ENCODE measurements at regions not wholly inside any gene's neighbourhood (a gene's known extent, or its start where the extent isn't known, plus 50 kb on each side); places are given as distances from the start of the nearest gene placed in this dataset.
"Not testable (repeated sequence)": the region's sequence is repeated elsewhere in the genome, so short reads cannot be mapped to it uniquely, and the experiment has no call there.

DNA sequence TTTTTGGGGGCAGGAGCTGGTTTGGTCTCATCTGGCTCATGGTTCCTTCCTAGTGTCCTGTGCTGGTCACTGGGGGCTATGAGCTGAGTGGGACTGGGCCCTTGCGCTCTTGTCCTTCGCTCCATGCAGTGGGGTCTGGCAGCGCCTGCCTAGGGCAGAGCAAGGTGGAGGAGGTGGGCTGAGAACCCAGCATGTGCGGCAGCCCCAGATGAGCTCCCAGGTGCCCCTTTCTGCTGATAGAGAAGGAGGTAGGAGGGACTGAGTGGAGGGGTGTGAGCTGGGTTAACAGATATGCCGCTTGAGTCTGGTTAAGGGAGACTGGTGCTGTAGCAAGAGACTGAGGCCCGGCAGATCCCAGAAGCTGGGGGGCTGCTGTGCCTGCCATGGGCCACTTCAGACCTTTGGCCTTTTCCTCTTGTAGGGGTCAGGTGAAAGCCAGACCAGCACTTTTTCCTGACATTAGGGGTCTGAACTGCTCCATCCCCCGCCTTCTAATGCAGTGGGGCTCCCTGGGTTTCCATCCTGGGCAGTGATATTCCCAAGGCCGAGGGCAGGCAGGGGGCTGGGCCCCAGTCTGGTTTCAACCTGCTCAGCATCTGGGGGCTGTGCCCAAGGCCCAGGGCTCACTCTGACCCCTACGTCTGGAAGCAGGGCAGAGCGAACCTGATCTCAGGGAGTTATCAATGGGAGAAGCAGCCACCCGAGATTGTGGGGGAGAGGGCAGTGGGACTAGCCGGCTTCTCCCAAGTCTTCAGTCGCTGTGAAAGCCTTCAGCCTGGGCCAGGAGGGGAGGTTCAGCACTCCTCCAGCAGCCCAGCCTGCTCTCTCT lies 62.9 kb upstream of the PRR23C start:
- TF ChIP-seq, protein P1, sequence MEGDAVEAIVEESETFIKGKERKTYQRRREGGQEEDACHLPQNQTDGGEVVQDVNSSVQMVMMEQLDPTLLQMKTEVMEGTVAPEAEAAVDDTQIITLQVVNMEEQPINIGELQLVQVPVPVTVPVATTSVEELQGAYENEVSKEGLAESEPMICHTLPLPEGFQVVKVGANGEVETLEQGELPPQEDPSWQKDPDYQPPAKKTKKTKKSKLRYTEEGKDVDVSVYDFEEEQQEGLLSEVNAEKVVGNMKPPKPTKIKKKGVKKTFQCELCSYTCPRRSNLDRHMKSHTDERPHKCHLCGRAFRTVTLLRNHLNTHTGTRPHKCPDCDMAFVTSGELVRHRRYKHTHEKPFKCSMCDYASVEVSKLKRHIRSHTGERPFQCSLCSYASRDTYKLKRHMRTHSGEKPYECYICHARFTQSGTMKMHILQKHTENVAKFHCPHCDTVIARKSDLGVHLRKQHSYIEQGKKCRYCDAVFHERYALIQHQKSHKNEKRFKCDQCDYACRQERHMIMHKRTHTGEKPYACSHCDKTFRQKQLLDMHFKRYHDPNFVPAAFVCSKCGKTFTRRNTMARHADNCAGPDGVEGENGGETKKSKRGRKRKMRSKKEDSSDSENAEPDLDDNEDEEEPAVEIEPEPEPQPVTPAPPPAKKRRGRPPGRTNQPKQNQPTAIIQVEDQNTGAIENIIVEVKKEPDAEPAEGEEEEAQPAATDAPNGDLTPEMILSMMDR (conservative IDR thresholded peaks at IDR 0.05) = no peak
- Mint-ChIP-seq H3K4me1 (no peaks in the 10 kb centered on the region), H3K9me3 (no peaks in the 10 kb centered on the region), H3K36me3 (ENCODE audit: low read depth) (no peaks in the 10 kb centered on the region), H3K27me3 (ENCODE audit: low read depth) (peaks cover 27% of the 10 kb centered on the region), H3K27ac (ENCODE audit: unreplicated experiment) (no peak overlapping the region), H3K4me3 (no peak overlapping the region)
- DNase-seq (ENCODE audit: low read depth, low spot score) = no peak

DNA sequence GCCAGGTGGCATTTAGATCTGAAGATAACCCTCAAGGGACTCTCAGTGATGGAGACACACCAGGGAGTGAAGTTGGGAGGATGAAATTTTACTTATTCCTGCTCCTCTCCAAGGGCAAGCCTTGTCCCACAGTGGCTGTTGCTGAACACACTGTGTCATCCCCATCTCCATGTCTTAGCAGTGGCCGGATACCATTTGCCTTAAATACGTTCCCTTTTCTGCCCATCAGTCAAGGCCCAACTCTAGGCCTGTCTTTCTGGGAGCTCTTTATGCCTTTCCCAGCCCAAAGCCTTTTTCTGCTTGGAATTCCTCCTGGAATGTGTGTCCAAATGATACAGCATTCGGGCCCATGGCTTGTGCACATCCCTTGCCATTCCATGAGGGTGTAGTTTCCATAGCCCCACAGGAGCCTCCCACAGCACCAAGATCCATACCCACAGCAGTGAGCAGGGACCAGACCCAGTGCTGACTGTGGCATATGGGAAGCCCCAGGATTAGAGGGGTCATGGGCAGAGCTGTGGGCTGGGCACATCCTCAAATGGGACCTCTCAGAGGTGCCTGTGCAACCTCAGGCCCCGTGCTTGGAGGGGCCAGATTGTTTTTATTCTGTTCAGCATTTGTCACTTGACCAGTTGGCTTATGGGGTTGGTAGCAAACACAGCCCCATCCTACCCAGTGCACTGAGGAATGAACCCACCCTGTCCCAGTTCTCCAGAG lies 63.7 kb upstream of the PRR23C start:
- H3K4me1 Mint-ChIP-seq = no peaks in the 10 kb centered on the region
- H3K27ac Mint-ChIP-seq (ENCODE audit: unreplicated experiment) = no peak overlapping the region
- H3K9me3 Mint-ChIP-seq = no peaks in the 10 kb centered on the region
- no peaks in the 10 kb centered on the region for H3K36me3 Mint-ChIP-seq (ENCODE audit: low read depth)
- H3K4me3 Mint-ChIP-seq = no peak overlapping the region
- TF ChIP-seq, protein P1 (conservative IDR thresholded peaks at IDR 0.05) = no peak
- no peak for DNase-seq (ENCODE audit: low read depth, low spot score)
- H3K27me3 Mint-ChIP-seq (ENCODE audit: low read depth) = peaks cover 35% of the 10 kb centered on the region

DNA sequence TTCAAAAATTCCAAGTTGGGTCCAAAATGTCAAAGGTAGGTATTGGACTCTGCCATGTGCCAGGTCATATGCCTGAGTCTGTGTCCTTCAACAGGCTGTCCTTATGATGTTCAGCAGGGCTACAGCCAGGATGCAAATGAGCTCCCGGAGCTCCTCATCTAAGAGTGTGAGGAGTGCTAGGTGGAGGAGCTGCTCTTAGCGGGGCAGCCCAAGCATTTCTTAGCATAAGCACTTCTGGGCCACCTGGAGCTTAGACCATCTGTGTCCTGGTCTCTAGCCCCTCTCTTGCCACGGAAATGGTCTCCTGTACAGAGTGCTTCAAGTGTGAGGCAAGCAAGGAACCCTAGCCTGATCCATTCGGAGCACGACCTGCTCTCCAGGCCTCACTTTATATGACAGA lies 64.6 kb upstream of the PRR23C start:
- no peaks in the 10 kb centered on the region for H3K36me3 Mint-ChIP-seq (ENCODE audit: low read depth)
- no peak overlapping the region for H3K4me3 Mint-ChIP-seq
- TF ChIP-seq, protein P1 (conservative IDR thresholded peaks at IDR 0.05) = no peak
- DNase-seq (ENCODE audit: low read depth, low spot score) = no peak
- peaks cover 3% of the 10 kb centered on the region for H3K9me3 Mint-ChIP-seq
- peaks cover 42% of the 10 kb centered on the region for H3K27me3 Mint-ChIP-seq (ENCODE audit: low read depth)
- no peak overlapping the region for H3K27ac Mint-ChIP-seq (ENCODE audit: unreplicated experiment)
- no peaks in the 10 kb centered on the region for H3K4me1 Mint-ChIP-seq

DNA sequence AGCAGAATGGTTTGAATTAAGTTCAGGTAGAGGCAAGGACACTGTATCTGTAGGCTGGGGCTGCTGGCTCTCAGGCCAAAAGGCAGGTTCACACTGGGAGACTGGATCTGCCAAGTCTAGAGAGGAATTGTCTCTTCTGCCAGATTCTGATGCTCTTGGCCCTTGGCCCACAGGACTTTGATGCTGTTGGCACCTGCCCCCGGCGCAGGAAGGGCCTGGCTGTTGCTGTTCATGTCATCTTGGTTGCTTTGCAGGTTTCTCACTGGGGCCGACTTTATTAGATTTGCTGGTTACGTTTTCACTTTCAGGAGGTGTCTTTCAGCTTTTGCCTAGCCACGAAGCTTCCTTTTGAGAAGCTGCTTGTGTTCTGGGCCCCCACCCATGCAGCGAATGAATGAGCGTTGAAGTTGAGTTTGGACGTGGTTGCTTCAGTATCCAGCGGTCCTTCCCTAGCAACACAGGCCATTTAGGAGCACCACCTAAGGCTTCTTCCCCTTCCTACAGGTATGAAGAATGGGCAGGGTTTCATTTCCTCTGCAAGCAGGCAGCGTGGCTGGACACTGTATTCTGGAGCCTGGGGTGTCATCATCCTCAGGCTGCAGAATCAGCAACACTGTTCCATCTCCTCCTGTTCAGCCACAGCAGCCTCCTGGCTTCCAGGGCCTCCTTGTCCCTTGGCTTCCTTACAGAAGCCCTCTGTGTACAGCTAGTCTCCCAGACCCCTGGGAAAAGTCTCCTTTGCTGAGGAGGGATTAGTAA lies 65.6 kb upstream of the PRR23C start:
- Mint-ChIP-seq H3K27me3 (ENCODE audit: low read depth) (peaks cover 42% of the 10 kb centered on the region), H3K27ac (ENCODE audit: unreplicated experiment) (no peak overlapping the region)
- no peak for DNase-seq (ENCODE audit: low read depth, low spot score)

DNA sequence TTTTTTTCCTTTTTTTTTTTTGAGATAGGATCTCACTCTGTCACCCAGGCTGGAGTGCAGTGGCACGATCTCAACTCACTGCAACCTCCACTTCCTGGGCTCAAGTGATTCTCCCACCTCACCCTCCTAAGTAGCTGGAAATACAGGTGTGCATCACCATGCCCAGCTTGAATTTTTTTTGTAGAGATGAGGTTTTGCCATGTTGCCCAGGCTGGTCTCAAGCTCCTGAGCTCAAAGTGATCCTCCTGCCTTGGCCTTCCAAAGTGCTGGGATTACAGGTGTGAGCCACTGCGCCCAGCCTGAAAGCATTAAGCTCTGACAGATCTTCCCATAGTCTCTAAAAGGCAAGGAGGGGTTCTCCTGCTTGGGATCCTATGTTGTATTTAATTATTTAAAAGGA lies 66.2 kb upstream of the PRR23C start:
- H3K4me1 Mint-ChIP-seq; DNase-seq (ENCODE audit: low read depth, low spot score); H3K36me3 Mint-ChIP-seq (ENCODE audit: low read depth); H3K27ac Mint-ChIP-seq (ENCODE audit: unreplicated experiment); H3K4me3 Mint-ChIP-seq; H3K9me3 Mint-ChIP-seq: not testable (repeated sequence)
- H3K27me3 Mint-ChIP-seq (ENCODE audit: low read depth) = peaks cover 42% of the 10 kb centered on the region

More for the DNA sequence above, 65.6 kb upstream of the PRR23C start:
- Mint-ChIP-seq H3K9me3 (peaks cover 3% of the 10 kb centered on the region), H3K4me3 (no peak overlapping the region), H3K36me3 (ENCODE audit: low read depth) (no peaks in the 10 kb centered on the region), H3K4me1 (no peaks in the 10 kb centered on the region)
- TF ChIP-seq, protein P1 (conservative IDR thresholded peaks at IDR 0.05) = no peak

All from neural crest cell (in vitro differentiated cells).